ENCODE measurements at regions not wholly inside any gene's neighbourhood (a gene's known extent, or its start where the extent isn't known, plus 50 kb on each side); places are given as distances from the start of the nearest gene placed in this dataset.

GRCh38 chr2:4992226-4992625 lies 700.0 kb upstream of the SOX11 start:
- H3K4me1 ChIP-seq (ENCODE audit: low read length) = peaks cover 8% of the 10 kb centered on the region; the same call in 1 of the 2 replicates
- H3K27me3 ChIP-seq (ENCODE audit: low read depth, low read length) = no peaks in the 10 kb centered on the region
- no peaks in the 10 kb centered on the region for H3K79me2 ChIP-seq (ENCODE audit: low read length)
- 0 out of 2 replicates have a peak, but pooled peaks cover 5% of the 10 kb centered on the region for H3K9me3 ChIP-seq (ENCODE audit: insufficient read depth, low read length)
- no peak overlapping the region for H3K4me3 ChIP-seq (ENCODE audit: low read length)
- no peak overlapping the region for H3K9ac ChIP-seq (ENCODE audit: low read length)
- TF ChIP-seq CTCF (IDR thresholded peaks at IDR 0.05; ENCODE audit: low read depth, low read length) (peak; percentile 21; the same call in 1 of the 2 replicates), EZH2phosphoT487 (IDR thresholded peaks at IDR 0.05; ENCODE audit: low read depth) (no peak)
- H2AFZ ChIP-seq (ENCODE audit: low read depth, low read length) = no peak overlapping the region
- no peak overlapping the region for H3K27ac ChIP-seq (ENCODE audit: low read length)
- H4K20me1 ChIP-seq (ENCODE audit: insufficient read depth, low read length) = no peaks in the 10 kb centered on the region
- H3K36me3 ChIP-seq (replicated peaks; ENCODE audit: low read depth, low read length) = no peaks in the 10 kb centered on the region
- H3K4me2 ChIP-seq (ENCODE audit: low read length) = no peak overlapping the region

GRCh38 chr2:4995466-4995865 lies 696.7 kb upstream of the SOX11 start:
- Histone ChIP-seq H3K4me3 (ENCODE audit: low read length) (no peak overlapping the region), H3K79me2 (ENCODE audit: low read length) (no peaks in the 10 kb centered on the region), H3K36me3 (replicated peaks; ENCODE audit: low read depth, low read length) (no peaks in the 10 kb centered on the region), H3K4me2 (ENCODE audit: low read length) (no peak overlapping the region), H3K9me3 (ENCODE audit: insufficient read depth, low read length) (0 out of 2 replicates have a peak, but pooled peaks cover 5% of the 10 kb centered on the region), H3K27me3 (ENCODE audit: low read depth, low read length) (no peaks in the 10 kb centered on the region), H3K27ac (ENCODE audit: low read length) (no peak overlapping the region), H2AFZ (ENCODE audit: low read depth, low read length) (no peak overlapping the region), H3K4me1 (ENCODE audit: low read length) (peaks cover 8% of the 10 kb centered on the region; the same call in 1 of the 2 replicates), H4K20me1 (ENCODE audit: insufficient read depth, low read length) (no peaks in the 10 kb centered on the region), H3K9ac (ENCODE audit: low read length) (no peak overlapping the region)
- TF ChIP-seq CTCF (IDR thresholded peaks at IDR 0.05; ENCODE audit: low read depth, low read length) = no peak
- TF ChIP-seq EZH2phosphoT487 (IDR thresholded peaks at IDR 0.05; ENCODE audit: low read depth) = no peak

GRCh38 chr2:5007596-5007995 lies 684.6 kb upstream of the SOX11 start:
- Histone ChIP-seq H4K20me1 (ENCODE audit: insufficient read depth, low read length) (no peaks in the 10 kb centered on the region), H3K9me3 (ENCODE audit: insufficient read depth, low read length) (no peaks in the 10 kb centered on the region), H3K27me3 (ENCODE audit: low read depth, low read length) (no peaks in the 10 kb centered on the region), H3K79me2 (ENCODE audit: low read length) (no peaks in the 10 kb centered on the region), H2AFZ (ENCODE audit: low read depth, low read length) (no peak overlapping the region), H3K36me3 (replicated peaks; ENCODE audit: low read depth, low read length) (no peaks in the 10 kb centered on the region), H3K9ac (ENCODE audit: low read length) (no peak overlapping the region), H3K27ac (ENCODE audit: low read length) (no peak overlapping the region), H3K4me2 (ENCODE audit: low read length) (no peak overlapping the region), H3K4me1 (ENCODE audit: low read length) (no peaks in the 10 kb centered on the region), H3K4me3 (ENCODE audit: low read length) (no peak overlapping the region)
- TF ChIP-seq EZH2phosphoT487 (IDR thresholded peaks at IDR 0.05; ENCODE audit: low read depth) (no peak), CTCF (IDR thresholded peaks at IDR 0.05; ENCODE audit: low read depth, low read length) (no peak)

- Histone ChIP-seq H3K4me3 (ENCODE audit: low read length) (no peak overlapping the region), H3K79me2 (ENCODE audit: low read length) (no peaks in the 10 kb centered on the region), H4K20me1 (ENCODE audit: insufficient read depth, low read length) (no peaks in the 10 kb centered on the region), H3K9ac (ENCODE audit: low read length) (no peak overlapping the region), H3K4me1 (ENCODE audit: low read length) (no peaks in the 10 kb centered on the region), H3K9me3 (ENCODE audit: insufficient read depth, low read length) (peaks cover 5% of the 10 kb centered on the region; the same call in 1 of the 2 replicates), H3K27me3 (ENCODE audit: low read depth, low read length) (no peaks in the 10 kb centered on the region), H3K27ac (ENCODE audit: low read length) (no peak overlapping the region), H3K4me2 (ENCODE audit: low read length) (no peak overlapping the region), H3K36me3 (replicated peaks; ENCODE audit: low read depth, low read length) (no peaks in the 10 kb centered on the region), H2AFZ (ENCODE audit: low read depth, low read length) (0 out of 2 replicates have a peak overlapping the region, but pooled peaks have one; percentile 30)
- TF ChIP-seq CTCF (IDR thresholded peaks at IDR 0.05; ENCODE audit: low read depth, low read length) (no peak), EZH2phosphoT487 (IDR thresholded peaks at IDR 0.05; ENCODE audit: low read depth) (no peak)
Measured at GRCh38 chr2:5019324-5019723, 672.9 kb upstream of the SOX11 start.

Data from OCI-LY3 (cell line).